ENCODE measurements at regions not wholly inside any gene's neighbourhood (a gene's known extent, or its start where the extent isn't known, plus 50 kb on each side); places are given as distances from the start of the nearest gene placed in this dataset.

GRCh38 chr4:22587253-22587652 is 71.4 kb upstream of the ADGRA3 start:
- TF ChIP-seq, protein P1, sequence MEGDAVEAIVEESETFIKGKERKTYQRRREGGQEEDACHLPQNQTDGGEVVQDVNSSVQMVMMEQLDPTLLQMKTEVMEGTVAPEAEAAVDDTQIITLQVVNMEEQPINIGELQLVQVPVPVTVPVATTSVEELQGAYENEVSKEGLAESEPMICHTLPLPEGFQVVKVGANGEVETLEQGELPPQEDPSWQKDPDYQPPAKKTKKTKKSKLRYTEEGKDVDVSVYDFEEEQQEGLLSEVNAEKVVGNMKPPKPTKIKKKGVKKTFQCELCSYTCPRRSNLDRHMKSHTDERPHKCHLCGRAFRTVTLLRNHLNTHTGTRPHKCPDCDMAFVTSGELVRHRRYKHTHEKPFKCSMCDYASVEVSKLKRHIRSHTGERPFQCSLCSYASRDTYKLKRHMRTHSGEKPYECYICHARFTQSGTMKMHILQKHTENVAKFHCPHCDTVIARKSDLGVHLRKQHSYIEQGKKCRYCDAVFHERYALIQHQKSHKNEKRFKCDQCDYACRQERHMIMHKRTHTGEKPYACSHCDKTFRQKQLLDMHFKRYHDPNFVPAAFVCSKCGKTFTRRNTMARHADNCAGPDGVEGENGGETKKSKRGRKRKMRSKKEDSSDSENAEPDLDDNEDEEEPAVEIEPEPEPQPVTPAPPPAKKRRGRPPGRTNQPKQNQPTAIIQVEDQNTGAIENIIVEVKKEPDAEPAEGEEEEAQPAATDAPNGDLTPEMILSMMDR (IDR thresholded peaks at IDR 0.05; ENCODE audit: low read length), result no peak
- no peak for TF ChIP-seq EZH2 (IDR thresholded peaks at IDR 0.05; ENCODE audit: borderline replicate concordance, low read length)

Data from OCI-LY1 (cell line).